ENCODE measurements at regions not wholly inside any gene's neighbourhood (a gene's known extent, or its start where the extent isn't known, plus 50 kb on each side); places are given as distances from the start of the nearest gene placed in this dataset.

GRCh38 chr2:217305882-217306281 is 446.0 kb upstream of the TNP1 start:
- TF ChIP-seq CTCF (IDR thresholded peaks at IDR 0.05; ENCODE audit: insufficient read depth, low read length, poor library complexity, severe bottlenecking) (no peak), EZH2phosphoT487 (conservative IDR thresholded peaks at IDR 0.05; ENCODE audit: low read length) (no peak)

Measured in SU-DHL-6 (cell line).